GM10248 (cell line): ENCODE measurements at regions not wholly inside any gene's neighbourhood (a gene's known extent, or its start where the extent isn't known, plus 50 kb on each side); places are given as distances from the start of the nearest gene placed in this dataset.

Experiments
- CTCF ChIA-PET: fragments of 300-600 bp; sonication (Branson Sonifier 250); formaldehyde crosslinking; extraction: SDS; loops from one replicate; lab custom pipeline; 2021; ENCODE audit warnings: antibody characterized with exemption; lab: Yijun Ruan, JAX
- POLR2A ChIA-PET: fragments of 350-650 bp; sonication (Branson Sonifier 250); formaldehyde crosslinking; extraction: SDS; loops from one replicate; lab custom pipeline; 2020; ENCODE audit warnings: antibody characterized with exemption; lab: Yijun Ruan, JAX
- DNase-seq: peaks from one replicate; pipeline ENCODE4 v3.0.0; 2012; ENCODE audit errors: extremely low spot score
- CTCF ChIP-seq: IDR thresholded peaks from 2 replicates; pipeline ENCODE4 v1.5.1; 2012; ENCODE audit warnings: mild to moderate bottlenecking, low read depth; ENCODE audit errors: extremely low read depth, missing control alignments, control extremely low read depth

DNA sequence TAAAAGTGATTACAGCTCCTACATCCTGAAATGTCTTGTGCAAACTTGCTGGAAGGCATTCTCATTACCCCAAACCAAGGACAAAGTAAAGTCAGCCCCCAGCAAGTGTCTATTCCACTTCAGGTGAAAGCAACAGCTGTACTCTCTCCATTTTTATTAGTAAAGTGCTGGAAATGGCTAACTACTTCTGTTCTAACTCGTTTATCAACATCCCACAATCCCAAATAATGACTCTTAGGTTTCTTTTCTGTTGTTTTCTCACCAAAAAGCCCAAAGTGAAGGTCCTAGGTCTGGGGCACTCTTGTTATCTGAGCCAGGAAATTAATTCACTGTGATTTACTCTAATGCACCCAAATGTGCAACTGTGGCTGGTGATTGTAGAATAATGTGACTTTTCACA is 105.7 kb downstream of the LRRC30 start:
- DNase-seq: no peak
- no peak for TF ChIP-seq CTCF
- CTCF ChIA-PET: interaction anchor here (0.7 to 1.2 kb wide), 2 partner anchors 13 to 43 kb away, joined by 3 read pairs; no protein-coding TSS in a partner anchor
- POLR2A ChIA-PET: no interaction called here

GRCh38 chr18:7338846-7339245 is 108.0 kb downstream of the LRRC30 start:
- no peak for TF ChIP-seq CTCF
- ChIA-PET POLR2A (no interaction called here), CTCF (interaction anchor here (1.6 kb wide), 1 partner anchor 109 kb away, joined by 3 read pairs; no protein-coding TSS in a partner anchor)
- DNase-seq: no peak

DNA sequence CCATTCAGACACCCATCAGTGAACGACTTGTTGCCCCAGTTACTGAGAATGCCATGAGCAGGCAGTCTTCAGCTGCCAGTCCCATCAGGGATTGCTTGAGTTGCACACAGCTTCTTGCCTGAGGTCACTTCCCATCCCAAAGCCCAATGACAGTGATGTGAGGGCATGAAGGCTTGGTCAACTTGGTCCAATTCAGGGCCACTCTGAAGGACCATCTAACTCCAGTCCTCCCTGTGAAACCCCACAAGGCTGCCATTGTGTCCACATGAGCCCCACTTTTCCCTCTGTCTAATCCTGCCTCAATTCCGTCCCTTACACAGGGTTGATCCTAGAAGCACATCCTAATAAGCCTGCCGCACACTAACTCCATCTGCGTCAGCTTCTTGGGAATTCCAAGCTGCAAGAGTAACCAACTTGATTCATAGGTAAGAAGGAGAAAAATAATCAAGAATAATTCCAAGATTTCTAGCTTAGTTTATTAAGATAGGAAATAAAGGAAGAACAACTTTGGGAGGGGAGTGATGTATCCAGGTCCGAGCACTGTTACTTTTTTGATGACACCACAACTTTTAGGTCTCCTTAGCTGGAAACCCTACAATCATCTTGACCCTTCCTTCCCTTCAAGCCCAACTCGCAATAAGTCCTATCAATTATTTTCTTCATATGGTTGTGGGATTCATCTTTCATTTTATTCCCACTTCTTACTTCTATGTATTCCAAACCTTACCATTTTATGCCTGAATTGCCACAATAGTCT is 110.9 kb downstream of the LRRC30 start:
- POLR2A ChIA-PET: no interaction called here
- CTCF ChIA-PET: no interaction called here
- no peak for TF ChIP-seq CTCF
- DNase-seq: no peak

GRCh38 chr18:7349181-7349837 is 118.4 kb downstream of the LRRC30 start:
- CTCF ChIA-PET: no interaction called here

DNA sequence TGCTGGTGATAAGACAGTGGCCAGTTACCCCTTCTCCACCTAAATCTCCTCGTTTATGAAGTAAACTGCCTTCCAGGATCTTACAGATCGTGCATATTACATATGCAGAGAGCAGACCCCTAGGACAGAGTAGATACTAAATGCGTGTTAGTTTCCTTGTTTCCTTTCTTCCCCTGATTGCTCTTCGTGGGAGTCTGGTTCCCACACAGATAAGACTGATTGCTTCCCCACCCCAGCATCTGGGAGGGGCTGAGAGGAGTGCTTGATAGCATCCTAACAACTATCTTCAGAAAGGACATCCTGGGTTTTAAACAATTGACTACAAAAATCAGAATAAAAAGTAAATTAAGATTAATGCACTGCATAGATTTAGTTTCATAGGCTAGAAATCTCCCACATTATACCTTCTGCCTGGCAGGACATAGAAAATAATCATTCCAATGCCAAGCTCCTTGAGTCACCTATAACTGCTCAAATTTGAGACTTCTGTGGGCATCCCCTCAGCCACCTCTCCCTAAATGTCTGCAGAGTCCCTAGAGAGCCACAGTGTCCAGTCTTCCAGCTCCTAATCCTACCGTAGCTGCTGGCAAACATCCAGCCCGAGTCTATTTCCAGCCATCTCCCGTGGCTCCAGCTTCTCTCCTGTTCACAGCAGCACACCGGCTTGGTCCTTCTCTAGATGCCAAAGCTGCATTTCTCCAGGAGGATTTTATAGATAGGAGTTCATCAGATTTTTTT is 128.3 kb downstream of the LRRC30 start:
- ChIA-PET POLR2A (no interaction called here), CTCF (no interaction called here)
- TF ChIP-seq CTCF: no peak
- DNase-seq: no peak

More at GRCh38 chr18:7349181-7349837, 118.4 kb downstream of the LRRC30 start:
- no peak for DNase-seq
- POLR2A ChIA-PET: no interaction called here
- no peak for TF ChIP-seq CTCF

- no peak for DNase-seq
- ChIA-PET POLR2A (no interaction called here), CTCF (no interaction called here)
- TF ChIP-seq CTCF: no peak
Observed at GRCh38 chr18:7360606-7361170, 129.8 kb downstream of the LRRC30 start.
